HuH-7.5 (cell line): ENCODE measurements at regions not wholly inside any gene's neighbourhood (a gene's known extent, or its start where the extent isn't known, plus 50 kb on each side); places are given as distances from the start of the nearest gene placed in this dataset.
"Not testable (repeated sequence)": the region's sequence is repeated elsewhere in the genome, so short reads cannot be mapped to it uniquely, and the experiment has no call there.

ENCODE experiments used
- DNase-seq: peaks from one replicate; pipeline ENCODE4 v3.0.0; 2011; ENCODE audit warnings: low spot score

GRCh38 chr3:163543662-163544061 is 1534.6 kb downstream of the SI start:
- DNase-seq, result no peak

GRCh38 chr3:163541629-163542028 is 1536.7 kb downstream of the SI start:
- DNase-seq, result no peak

- no peak for DNase-seq
Measured at GRCh38 chr3:163538387-163538786, 1539.9 kb downstream of the SI start.

DNA sequence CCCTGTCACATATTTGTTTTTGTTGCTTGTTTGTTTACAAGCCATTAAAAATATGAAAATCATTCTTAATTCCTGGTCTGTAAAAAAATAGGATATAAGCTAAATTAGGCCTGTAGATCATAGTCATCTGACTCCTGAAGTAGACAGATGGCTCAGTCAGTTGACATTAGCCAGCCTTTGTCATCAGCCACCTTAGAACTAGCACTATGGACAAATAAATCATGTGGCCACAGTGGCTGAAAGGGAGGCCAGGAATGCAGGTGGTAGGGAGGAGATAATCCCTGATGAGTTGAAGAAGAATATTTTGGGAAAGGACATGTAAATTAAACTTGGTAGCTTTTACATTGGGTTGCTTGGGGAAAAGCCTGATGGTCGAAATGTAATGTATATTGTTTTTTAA is 1544.9 kb downstream of the SI start:
- DNase-seq, result no peak

GRCh38 chr3:163523375-163523774 is 1554.9 kb downstream of the SI start:
- no peak for DNase-seq

GRCh38 chr3:163521261-163521660 is 1557.0 kb downstream of the SI start:
- DNase-seq, result no peak

- no peak for DNase-seq
Measured at GRCh38 chr3:163518065-163518464, 1560.2 kb downstream of the SI start.

DNA sequence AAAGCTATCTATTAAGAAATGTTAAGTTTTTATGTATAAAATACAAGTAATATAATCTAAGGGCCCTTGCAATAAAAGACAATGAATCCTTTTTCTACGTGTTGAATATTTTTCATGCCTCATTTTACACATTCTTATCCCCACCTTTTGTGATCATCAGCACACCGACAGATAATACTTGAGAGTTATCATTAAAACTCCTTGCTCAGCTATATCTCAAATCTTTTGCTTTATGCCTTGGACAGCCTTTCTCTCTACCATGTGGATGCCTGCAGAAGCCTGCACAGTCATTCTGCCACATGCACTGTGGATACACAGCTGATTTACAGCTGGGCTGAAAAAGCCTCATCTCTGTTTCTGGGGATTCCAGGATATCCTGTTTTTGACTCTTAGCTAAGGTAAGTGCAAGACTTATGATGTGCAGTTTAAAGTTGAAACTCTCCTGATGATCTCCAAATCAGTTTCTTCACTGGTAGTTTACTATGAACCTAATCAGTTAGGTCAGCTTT is 1565.1 kb downstream of the SI start:
- no peak for DNase-seq

- DNase-seq, result no peak
Measured at GRCh38 chr3:163508206-163508605, 1570.1 kb downstream of the SI start.

GRCh38 chr3:163504974-163505373 is 1573.3 kb downstream of the SI start:
- no peak for DNase-seq

DNA sequence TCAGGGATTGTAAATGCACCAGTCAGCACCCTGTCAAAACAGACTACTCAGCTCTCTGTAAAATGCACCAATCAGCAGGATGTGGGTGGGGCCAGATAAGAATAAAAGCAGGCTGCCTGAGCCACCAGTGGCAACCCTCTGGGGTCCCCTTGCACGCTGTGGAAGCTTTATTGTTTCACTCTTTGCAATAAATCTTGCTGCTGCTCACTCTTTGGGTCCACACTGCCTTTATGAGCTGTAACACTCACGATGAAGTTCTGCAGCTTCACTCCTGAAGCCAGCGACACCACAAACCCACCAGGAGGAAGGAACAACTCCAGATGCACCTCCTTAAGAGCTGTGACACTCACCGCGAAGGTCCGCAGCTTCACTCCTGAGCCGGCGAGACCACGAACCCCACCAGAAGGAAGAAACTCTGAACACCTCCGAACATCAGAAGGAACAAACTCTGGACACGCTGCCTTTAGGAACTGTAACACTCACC is 1578.5 kb downstream of the SI start:
- DNase-seq, result not testable (repeated sequence)

DNA sequence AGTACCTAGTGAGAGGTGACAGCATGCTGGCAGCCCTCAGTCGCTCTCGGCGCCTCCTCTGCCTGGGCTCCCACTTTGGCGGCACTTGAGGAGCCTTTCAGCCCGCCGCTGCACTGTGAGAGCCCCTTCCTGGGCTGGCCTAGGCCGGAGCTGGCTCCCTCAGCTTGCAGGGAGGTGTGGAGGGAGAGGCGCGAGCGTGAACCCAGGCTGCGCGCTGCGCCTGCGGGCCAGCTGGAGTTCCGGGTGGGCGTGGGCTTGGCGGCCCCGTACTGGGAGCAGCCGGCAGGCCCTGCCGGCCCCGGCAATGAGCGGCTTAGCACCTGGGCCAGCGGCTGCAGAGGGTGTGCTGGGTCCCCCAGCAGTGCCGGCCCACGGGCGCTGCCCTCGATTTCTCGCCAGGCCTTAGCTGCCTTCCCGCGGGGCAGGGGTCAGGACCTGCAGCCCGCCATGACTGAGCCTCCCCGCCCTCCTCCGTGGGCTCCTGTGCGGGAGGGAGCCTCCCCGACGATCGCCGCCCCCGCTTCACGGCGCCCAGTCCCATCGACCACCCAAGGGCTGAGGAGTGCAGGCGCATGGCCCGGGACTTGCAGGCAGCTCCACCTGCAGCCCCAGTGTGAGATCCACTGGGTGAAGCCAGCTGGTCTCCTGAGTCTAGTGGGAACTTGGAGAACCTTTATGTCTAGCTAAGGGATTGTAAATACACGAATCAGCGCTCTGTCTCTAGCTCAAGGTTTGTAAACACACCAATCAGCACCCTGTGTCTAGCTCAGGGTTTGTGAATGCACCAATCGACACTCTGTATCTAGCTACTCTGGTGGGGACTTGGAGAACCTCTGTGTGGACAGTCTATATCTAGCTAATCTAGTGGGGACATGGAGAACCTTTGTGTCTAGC is 1579.2 kb downstream of the SI start:
- DNase-seq, result not testable (repeated sequence)

- DNase-seq, result no peak
Measured at GRCh38 chr3:163491714-163492113, 1586.6 kb downstream of the SI start.

DNA sequence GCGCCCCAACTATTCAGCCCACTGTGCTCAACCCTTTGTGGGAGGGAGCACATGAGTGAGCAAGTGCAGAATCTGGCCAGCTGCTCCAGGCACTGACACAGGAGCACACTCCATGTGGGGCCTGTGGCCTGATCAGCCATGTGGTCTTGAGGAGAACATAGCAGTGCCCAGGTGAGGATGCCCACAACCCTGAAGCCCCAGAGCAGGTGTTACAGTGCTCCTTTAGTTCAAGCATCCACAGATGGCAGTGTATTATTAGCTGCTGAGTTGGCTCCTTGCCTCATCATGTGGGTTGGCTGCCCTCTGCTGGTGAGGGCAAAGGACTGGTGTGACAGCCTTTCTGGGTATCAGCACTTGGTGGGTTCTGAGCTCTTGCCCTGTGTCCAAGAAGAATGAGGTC is 1588.2 kb downstream of the SI start:
- peak; percentile 25 for DNase-seq

DNA sequence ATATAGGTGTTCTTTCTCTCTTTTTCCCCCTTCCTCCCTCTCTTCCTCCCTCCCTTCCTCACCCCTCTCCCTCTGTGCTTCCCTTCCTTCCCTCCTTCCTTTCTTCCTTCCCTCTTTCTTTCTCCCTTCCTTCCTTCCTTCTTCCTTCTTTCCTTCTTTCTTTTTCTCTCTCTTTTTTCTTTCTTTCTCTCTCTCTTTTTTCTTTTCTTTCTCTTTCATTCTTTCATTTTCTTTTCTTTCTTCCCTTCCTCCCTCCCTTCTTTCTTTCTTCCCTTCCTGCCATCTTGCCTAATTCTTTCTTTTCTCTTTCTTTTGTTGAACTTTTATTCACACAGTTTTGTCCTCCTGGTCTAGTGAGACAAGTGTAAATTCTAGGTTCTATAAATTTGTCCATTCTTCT is 1595.6 kb downstream of the SI start:
- DNase-seq, result no peak

- DNase-seq, result no peak
Measured at GRCh38 chr3:163481738-163482137, 1596.6 kb downstream of the SI start.

DNA sequence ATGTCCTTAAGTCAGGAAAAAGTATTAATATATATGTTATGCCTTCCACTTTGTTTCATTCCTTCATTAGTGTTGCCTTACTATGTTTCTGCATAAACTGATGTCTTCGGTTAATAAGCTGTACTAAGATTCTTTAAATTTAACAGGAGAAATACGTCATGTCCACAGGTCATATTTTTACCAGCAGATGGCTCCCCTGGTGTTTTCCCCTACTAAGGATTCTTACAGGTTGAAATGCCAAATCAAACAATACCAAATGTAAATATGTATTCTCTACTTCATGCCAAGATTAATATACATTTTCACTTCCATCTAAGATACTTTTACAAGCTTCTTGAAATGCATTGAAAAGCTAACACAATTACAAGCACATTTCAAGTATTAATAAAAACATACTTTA is 1602.1 kb downstream of the SI start:
- no peak for DNase-seq

- DNase-seq, result no peak
Measured at GRCh38 chr3:163474766-163475165, 1603.5 kb downstream of the SI start.

GRCh38 chr3:163468531-163469335 is 1609.6 kb downstream of the SI start:
- no peak for DNase-seq

DNA sequence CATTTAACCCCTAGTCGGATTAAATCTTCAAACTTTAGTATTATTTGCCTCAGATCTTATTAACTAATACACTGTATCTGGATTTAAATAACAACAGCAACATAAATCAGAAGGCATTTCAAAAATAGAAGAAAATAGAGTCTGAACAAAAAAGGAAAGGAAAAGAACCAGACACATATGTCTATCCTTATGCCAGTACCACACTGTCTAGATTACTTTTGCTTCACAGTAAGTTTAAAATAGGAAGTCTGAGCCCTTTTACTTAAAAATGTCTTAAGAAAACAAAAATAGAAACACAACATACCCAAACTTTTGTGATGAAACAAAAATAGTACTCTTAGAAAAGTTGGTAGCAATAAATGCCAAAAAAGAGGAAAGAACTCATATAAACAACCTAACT is 1615.8 kb downstream of the SI start:
- DNase-seq, result no peak

DNA sequence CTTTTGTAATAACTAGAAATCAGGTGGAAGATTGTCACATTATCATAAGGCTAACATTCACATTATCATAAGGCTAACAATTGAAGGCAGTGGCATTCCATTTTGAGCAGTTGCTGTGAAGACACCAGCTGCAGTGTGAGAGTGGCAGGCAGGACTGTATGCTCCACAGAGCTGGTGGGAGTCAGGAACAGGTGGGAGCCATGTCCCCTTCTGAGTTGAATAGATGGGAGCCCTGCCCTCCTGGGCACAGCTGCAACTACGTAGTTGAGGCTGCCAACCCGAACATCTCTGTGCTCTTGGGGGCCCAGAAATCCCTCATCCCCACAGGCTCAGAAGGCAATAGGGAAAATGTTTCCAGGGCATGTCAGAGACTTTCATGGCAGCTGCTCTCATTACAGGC is 1627.6 kb downstream of the SI start:
- DNase-seq, result no peak

GRCh38 chr3:163438760-163439159 is 1639.5 kb downstream of the SI start:
- no peak for DNase-seq

DNA sequence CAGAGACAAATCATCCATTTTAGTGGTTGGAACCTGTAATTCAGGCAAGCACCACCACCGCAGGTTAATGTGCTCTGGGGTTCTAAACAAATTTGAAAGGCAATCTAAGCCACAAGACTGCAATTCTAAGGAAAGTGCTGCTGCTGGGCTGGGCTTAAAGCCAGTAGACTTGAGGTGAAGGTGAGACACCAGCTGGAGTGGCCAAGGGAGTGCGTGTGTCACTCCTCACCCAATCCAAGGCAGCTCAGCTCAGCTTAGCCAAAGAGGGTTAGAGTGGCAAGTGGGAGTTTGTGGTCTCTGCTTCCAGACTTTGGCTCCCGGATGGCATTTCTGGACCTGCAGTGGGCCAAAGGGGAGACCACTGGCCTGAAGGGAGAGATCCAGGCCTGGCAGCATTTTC is 1655.6 kb downstream of the SI start:
- no peak for DNase-seq
